ENCODE measurements at regions not wholly inside any gene's neighbourhood (a gene's known extent, or its start where the extent isn't known, plus 50 kb on each side); places are given as distances from the start of the nearest gene placed in this dataset.
"Not testable (repeated sequence)": the region's sequence is repeated elsewhere in the genome, so short reads cannot be mapped to it uniquely, and the experiment has no call there.

DNA sequence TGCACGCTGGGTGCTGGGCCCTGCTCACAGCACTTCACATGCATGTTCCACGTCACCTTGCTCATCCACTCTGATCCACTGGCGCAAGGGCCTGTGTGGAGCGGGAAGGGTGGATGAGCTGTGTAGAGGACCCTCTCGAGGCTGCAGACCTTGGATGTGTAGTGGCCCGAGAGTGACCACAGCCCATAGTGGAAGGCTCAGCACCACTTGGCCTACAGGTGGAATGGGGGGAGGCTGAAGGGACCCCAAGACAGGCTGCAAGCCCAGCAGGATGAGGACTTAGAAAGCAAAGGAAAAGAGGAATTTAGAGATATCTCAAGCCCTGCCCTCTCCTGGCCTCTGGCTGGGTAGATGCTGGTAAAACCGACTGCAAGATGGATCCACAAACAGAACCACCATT is 175.9 kb upstream of the COPS8 start:
- DNase-seq = no peak

DNA sequence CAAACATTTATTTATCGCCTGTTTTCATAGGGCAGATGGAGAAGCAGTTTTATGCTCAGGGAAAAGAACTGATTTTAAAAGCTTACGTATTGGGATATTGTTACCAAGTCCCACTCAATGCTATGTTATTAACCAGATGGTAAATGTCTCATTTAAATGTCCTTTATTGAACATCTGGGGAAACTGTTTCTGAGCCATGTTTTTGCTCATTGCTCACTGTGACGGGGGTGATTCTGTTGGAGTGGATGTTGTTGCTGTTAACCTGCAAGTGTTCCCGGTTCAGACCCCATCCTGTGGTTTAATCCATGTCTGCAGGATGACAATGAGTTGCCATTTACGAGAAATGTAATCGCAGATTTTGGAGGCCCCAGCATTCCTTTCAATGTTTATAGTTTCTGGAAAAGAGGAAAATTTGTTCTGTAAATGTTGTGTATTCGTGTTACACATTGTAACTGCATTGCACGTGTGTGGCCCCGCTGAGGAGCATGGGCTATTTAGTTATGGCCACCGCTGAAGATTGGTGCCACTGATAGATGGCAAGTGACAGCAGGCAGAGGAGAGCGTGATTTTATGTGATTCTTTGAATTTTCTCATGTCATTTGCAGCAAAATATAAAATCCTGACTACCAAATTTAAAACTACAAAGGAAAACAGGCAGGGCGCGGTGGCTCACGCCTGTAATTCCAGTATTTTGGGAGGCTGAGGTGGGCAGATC is 174.8 kb upstream of the COPS8 start:
- no peak for DNase-seq

DNA sequence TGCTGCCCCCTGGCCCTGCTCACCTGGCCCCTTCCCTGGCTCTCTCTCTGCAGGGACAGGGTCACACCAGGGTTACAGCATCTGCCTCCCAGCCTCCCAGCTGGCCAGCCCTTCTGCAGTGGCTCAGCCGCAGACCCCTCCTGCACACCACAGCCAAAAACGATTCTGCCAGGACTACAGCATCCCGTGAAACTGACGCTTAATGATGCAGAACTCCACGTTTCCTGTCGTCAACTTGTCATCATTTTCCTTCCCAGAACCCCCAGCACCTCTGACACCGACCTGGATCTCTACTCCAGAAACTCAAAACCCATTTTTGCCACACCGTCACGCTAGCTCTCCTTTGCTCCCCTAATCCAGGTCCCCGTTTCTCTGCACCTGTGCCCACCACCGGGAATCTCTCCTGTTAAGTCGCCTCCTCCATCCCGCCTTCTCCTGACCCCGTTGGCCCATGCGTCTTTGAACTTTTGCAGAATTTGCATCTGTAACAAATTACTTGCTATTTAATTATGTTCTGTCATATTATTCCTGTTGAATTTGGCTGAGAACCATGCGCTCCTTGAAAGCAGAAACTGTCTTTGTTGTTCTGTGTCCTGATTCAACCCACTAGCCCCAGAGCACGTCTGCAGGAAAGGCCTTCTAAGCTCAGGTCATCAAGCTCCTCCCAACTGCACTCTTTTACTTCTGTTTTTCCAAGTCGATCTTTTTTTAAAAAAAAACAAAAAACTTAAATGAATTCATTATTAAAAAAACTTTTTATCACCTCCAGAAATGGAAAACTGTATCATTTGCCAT is 173.2 kb upstream of the COPS8 start:
- DNase-seq = no peak

DNA sequence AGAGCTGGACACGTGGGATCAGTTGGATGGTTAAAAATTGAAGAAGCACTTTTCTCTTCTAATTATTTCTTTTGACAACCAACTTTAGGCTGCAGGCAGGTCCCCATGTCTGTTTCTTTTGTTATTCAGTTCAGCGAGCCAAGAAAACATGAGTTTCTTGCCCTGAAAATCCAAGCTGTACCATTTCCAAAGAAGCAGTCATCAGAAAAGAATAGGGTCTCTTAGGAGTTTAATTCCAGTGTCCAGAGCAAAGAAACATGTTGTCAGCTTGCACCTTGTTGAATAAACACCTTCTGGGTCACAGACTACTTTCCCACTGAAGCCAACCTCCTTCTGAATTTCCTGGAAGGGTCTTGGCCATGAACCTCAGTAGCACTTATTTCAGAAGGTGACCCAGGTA is 170.5 kb upstream of the COPS8 start:
- no peak for DNase-seq

DNA sequence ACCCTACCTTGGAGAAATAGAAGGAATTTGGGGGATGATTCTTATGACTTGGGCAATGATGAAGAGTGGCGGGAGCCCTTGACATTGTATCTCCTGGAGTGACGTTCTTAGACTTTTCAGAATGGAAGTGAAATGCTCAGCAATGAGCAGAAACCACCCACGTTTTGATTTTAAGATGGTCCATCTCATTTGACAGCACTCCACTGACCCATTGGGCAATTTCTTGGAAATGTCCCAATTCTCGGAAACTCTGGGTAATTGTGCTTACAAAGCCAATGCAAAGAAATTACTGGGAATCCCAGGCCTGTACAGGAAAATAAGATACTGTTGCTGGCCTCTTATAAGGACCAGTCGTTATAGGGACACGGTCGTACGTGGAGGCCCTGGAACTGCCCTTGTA is 170.0 kb upstream of the COPS8 start:
- no peak for DNase-seq

DNA sequence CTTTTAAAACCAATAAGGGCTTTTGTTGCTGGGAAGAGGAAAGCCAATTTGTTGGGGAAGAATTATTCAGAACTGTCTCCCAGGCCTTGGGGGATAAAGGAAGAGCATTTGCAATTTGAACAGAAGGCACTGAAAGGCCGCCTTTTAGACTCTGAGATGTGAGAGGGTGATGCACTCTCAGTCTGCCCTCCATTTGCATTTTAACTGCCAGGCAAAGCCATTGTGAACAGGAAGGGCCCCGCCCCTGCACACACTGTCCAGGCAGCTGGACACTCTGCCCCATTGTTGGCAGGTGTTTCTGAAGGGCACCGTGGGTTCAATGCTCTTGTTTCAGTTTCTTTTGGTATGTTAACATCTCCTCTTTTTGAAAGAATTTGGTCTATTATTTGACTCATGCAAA is 169.5 kb upstream of the COPS8 start:
- no peak for DNase-seq

DNA sequence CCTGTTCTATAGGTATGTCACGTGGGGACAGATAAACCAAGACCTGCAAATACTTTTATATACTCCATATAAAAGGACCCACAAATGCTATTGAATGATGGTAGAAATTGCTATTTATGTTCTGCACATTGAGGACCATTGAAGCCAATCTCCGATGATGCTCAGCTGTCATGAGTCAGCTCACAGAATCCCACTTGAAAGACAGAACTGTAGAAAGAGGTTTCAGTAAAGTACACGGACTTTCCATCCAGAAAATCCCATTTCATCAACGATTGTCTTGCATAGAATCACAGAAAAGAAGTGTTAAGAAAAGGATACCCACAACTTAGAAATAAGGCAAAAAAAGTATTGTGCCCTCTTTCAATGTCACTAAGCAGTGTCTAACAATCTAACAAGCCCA is 169.0 kb upstream of the COPS8 start:
- DNase-seq = no peak

DNA sequence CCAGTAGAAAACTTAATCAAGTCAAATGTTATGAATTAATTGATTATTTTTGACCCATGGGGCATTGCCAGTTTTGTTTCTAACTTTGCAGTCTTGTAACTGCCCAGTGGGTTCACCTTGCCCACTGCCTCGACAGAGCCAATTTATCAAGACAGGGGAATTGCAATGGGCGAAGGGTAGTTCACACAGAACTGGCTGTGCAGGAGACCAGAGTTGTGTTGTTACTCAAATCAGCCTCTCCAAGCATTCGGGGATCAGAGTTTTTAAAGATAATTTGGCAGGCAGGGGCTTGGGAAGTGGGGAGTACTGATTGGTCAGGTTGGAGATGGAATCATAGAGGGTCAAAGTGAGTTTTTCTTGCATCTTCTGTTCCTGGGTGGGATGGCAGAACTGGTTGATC is 168.5 kb upstream of the COPS8 start:
- no peak for DNase-seq

DNA sequence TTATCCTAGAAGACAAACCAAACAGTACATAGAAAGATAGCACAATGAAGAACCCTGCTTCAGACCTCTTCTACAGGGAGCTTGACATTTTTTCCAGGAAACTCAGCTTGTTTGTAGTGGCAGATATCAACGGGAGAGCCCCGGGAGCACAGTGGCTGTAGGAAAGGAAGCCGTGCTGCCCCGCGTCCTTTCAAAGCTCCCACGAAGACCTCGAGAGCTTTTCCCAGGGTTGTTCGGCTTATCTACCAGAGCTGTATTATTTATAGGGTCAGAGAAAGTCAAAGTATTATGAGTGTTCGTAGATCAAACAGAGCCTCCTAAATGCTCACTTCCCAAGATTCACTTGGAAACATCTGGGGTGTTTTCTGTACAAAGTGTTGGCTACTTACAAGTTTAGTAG is 167.1 kb upstream of the COPS8 start:
- no peak for DNase-seq

DNA sequence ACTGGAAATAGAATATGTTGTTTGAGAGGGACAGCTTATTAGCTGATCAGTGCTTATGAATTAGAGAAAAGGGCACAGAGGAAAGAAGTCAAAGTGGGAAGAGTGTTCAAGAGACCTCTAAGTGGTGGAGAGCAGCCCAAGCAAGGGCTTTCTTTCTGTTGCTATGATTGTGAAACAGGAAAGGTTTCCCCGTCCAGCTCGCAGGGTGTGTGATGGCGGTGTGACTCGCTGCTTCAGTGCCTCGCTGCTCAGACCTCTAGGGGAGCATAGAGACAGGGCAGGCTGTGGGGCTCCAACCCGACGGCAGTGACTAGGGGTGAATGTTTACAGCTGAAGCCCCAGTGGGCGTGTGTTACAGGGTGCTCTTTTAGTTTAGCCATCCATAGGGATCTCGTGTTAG is 166.5 kb upstream of the COPS8 start:
- no peak for DNase-seq

DNA sequence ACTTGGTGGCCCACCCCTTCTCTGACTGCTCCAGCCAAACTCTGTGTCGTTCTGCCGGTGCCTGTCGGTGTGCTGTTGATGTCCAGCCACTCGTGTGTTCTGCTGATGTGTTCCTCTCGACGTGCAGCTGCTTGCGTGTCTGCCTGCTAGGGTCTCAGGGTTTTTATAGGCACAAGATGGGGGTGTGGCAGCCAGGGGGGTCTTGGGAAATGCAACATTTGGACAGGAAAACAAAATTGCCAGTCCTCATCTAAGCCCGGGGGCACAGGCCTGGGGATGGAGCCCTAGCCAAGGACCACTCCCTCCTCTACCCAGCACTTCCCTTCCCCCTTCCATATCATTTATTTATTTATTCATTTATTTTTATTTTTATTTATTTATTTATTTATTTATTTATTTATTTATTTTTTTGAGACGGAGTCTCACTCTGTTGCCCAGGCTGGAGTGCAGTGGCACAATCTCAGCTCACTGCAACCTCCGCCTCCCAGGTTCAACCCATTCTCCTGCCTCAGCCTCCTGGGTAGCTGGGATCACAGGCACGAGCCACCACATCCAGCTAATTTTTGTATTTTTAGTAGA is 165.8 kb upstream of the COPS8 start:
- DNase-seq = not testable (repeated sequence)

DNA sequence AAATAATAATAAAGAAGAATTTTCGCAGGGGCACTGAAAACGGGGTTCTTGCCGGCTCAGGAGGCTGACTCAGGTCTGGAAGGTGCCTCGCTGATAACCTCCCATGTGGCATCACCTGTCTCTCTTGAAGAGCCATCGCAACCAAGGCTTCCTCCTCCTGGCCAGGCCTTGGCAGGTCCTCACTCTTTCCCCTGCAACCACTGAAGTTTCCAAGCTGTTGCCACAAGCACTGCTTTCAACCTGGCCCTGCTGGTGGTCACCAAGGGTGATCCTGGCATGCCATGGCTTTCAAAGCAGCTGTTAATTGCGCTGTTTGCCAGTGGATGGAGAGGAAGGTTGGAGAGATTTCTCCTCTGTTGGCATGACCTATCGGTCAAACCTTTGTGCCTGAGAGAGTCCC is 163.6 kb upstream of the COPS8 start:
- no peak for DNase-seq

DNA sequence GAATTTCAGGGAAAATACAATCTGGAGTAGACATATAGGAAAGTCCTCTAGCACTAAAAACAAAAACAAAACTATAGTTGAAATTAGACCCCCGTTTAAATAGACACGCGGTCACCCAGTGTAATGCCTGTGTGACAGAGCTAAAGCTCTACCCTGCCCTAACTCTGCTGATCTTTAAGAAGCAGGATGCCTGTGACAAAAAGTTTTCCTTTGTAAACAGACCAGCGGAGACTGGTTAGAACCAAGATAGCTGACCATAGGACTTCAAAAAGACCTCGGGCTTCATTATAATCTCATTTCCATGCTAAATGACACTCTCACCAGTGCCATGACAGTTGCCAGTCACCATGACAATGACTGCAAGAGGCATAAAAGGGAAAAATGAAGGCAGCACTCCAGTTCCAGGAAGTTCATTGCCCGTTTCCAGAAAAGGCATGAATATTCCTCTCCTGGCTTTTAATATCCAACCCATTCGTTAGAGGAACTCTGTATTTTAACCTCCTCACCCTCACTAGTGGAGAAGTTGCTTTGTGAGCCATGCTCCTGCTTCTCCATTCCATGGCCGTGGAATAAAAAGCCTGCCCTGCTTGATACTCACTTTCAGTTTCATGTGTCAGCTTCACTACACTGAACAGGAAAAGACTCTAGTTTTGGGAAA is 157.2 kb upstream of the COPS8 start:
- no peak for DNase-seq

DNA sequence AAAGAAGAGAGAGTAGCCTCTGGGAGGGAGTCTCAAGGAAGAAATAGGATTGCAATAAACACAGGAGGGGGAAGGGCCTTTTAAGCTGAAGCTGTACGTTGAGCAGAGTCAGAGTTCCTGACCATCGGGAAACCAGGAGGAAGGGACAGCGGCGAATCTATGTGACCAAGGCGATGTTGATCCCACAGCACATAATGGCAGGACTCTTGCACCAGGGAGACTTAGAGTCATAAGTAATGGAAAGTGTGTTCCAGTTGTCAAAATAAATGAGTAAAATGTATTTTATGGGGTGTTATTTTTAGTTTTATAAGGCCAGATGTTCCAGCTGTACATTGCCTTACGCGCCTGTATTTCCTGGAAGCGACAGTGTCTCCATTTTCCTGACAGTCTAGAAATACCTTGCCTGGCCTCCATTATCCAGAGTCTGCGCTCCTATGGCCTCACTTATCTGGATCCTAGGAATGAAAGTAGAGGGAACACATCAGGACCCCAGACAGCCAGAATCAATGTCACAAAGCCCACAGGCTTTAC is 152.8 kb upstream of the COPS8 start:
- DNase-seq = no peak

DNA sequence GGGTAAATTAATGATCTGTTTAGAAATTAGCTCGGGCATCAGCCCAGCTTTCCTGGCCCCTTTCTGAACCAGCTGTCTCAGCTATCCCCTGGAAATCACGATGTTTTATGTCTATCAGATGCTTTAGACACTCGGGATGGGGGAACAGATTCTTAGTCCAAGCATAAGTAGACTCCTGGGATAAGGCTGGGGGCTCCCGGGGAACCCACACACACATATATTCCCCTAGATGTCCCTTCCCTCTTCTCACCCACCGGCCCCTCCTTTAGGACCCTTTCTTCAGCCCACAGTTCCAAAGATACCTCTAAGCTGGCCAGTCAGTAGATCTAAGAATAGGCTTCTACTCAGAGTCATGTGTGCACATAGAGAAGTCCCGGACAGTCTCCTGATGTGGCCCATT is 151.5 kb upstream of the COPS8 start:
- no peak for DNase-seq

DNA sequence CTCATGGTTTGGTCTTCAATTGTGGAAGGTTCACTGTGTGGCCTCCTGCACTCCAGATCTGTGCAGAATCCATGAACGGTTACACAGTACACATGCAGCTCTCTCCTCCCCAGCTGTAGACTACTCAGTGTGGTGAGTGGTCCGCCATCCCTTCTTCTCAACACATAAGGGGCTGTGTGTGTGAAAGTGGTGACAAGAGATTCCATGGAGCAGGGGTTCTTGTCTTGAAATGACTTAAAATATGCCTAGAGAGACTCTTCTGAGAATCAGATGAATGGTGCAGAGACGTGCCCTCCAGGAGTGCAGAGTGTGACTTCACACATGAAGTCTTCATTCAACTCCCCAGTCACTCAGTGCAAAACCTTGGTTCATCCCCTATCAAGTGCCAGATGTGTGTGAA is 151.0 kb upstream of the COPS8 start:
- no peak for DNase-seq

DNA sequence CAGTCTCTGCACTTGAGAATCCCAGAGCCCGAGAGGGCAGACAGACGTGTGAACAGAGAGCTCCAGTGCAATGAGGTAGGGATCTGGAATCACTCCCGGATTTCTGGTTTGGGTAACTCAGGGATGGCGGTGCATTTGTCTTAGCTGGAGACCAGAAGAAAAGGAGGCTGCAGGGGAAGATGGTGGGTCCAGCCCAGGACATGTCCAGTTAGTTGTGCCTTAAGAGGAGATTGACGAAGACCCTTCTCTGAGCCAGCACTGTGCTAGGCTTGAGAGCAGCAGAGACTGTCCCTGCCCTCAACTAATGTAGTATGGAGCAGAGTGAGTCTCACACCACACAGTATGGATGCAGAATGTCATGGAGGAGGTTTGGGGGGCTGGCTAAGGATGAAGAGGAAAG is 150.6 kb upstream of the COPS8 start:
- no peak for DNase-seq

DNA sequence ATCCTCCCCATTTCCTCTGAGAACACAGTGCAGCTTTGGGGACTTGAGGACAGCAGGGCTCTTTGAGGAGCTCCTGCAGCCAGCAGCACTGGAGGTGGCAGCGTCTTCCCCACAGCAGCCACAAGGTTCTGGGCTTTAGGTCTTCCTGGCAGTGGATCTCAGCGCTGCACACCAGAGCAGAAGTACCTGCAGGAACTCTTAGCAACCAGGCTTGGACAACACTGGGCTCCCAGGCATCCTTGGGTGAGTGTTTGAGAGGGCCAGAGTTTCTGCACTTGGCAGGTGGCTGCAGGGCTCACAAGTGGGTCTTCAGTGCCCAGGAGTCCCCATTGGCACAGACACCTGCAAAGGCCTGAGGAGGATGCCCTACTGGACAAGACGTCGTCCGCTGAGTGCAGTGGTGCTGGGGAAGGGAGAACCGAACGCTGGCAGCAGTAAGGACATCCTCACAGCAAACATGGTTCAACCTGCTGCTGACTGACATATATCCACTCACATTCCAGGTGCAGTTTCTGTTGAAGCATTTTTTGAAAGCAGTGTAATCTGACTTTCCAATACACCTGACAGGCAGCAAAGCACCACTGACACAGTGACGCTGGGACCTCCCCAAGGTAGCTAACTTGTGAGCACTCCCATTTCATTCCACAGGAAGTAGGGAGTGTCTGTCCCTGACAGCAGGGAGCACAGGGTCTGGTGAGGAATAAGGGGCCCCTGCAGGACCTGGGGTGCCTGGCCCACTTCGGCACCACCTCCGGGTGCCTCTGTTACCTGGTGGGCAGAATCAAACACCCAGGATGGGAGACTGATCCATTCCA is 149.9 kb upstream of the COPS8 start:
- DNase-seq = no peak

DNA sequence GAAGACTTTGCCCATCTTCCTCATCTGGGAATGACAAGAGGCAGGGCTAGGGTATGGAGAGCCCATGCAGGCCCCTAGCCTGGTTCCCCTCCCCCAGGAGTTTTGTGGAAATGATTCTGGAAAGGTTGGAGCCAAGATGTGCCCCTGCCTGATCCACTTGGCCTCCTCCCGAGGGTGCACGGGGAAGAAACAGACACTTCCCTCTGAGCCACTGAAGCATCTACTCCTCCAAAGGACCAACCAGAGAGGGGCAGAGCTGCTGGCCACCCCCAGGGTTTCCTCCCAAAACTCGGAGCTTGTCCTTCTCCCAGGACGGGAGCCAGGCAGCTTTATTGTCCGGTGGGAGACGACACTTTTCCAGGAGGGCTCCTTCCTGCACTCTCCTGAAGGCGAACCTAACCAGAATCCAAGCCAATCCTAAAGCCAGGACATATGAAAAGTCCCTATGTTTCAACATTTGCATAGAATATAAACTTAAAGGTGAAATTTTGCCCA is 149.2 kb upstream of the COPS8 start:
- no peak for DNase-seq

DNA sequence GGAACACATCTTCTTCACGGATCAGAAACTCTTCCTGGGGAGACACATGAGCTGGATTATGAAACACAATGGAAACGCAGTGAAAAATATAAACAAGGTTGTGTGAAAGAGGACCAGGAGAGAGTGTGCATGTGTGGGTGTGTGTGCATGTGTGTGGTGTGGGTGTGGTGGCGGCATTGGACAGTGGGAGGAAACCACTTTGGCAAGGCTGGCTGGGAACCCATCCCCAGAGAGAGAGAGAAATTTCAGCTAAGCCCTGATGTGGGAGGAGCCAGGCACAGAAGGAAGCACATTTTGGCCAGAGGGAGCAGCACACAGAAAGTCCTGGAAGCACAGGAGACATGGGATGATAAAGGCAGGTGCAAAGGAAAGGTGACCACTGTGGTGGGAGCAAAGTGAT is 147.6 kb upstream of the COPS8 start:
- no peak for DNase-seq

DNA sequence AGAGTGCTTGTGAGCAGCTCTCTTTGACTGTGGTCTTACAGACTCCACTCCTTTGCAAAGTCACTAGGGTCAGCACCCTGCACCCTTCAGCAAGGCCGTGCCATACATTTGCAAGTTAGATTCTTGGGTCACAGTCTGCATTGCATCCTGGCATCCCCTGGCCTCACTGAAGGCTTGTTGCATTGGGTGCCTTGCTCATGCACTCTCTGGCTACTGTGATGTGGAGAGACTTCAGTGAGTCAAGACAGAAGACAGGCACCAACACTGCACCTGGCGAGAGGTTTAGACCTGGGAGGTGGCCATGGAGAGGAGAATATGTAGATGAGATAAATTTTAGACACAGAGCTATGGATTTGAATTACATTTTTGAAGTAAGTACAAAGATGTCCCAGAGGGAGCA is 146.4 kb upstream of the COPS8 start:
- no peak for DNase-seq

DNA sequence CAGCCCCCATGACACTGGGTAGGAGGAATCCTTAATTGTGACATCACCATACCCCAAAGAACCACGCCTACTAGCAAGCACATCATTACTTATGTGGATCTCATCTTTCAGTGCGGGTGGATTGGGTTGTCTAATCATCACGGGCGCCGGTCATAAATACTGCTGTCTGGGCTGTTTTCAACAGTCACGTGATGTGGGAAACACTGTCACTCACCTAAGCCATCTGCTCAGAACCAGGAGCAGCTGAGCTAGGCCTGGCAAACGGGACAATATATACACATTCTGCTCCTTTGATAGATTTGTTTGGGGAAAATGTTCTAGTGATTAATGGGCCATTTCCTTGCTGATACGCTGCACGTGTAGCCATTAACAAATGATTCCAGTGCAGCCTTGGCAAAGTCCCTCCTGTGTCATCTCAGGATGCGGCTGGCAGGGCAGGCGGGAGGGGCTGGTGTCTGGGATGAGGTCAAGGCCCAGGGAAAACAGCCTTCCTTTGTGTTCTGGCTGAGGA is 145.9 kb upstream of the COPS8 start:
- DNase-seq = no peak
